ENCODE measurements at regions not wholly inside any gene's neighbourhood (a gene's known extent, or its start where the extent isn't known, plus 50 kb on each side); places are given as distances from the start of the nearest gene placed in this dataset.

- H3K4me3 ChIP-seq (ENCODE audit: low read depth, low read length) = no peak overlapping the region
- no peak for TF ChIP-seq CTCF (IDR thresholded peaks at IDR 0.05; ENCODE audit: low read depth, low read length)
These were observed 437.3 kb upstream of the SMIM21 start for GRCh38 chr18:75864816-75865215.

- no peak for TF ChIP-seq CTCF (IDR thresholded peaks at IDR 0.05; ENCODE audit: low read depth, low read length)
- H3K4me3 ChIP-seq (ENCODE audit: low read depth, low read length) = no peak overlapping the region
These were observed 436.2 kb upstream of the SMIM21 start for GRCh38 chr18:75863696-75864095.

- no peak overlapping the region for H3K4me3 ChIP-seq (ENCODE audit: low read depth, low read length)
- no peak for TF ChIP-seq CTCF (IDR thresholded peaks at IDR 0.05; ENCODE audit: low read depth, low read length)
These were observed 435.0 kb upstream of the SMIM21 start for GRCh38 chr18:75862458-75862857.

- H3K4me3 ChIP-seq (ENCODE audit: low read depth, low read length) = no peak overlapping the region
- no peak for TF ChIP-seq CTCF (IDR thresholded peaks at IDR 0.05; ENCODE audit: low read depth, low read length)
These were observed 432.7 kb upstream of the SMIM21 start for GRCh38 chr18:75860166-75860565.

GRCh38 chr18:75859533-75859932 lies 432.0 kb upstream of the SMIM21 start:
- H3K4me3 ChIP-seq (ENCODE audit: low read depth, low read length) = no peak overlapping the region
- no peak for TF ChIP-seq CTCF (IDR thresholded peaks at IDR 0.05; ENCODE audit: low read depth, low read length)

GRCh38 chr18:75858754-75859153 lies 431.3 kb upstream of the SMIM21 start:
- no peak for TF ChIP-seq CTCF (IDR thresholded peaks at IDR 0.05; ENCODE audit: low read depth, low read length)
- H3K4me3 ChIP-seq (ENCODE audit: low read depth, low read length) = no peak overlapping the region

GRCh38 chr18:75857558-75857957 lies 430.1 kb upstream of the SMIM21 start:
- H3K4me3 ChIP-seq (ENCODE audit: low read depth, low read length) = no peak overlapping the region
- no peak for TF ChIP-seq CTCF (IDR thresholded peaks at IDR 0.05; ENCODE audit: low read depth, low read length)
